NAMALWA (cell line): ENCODE measurements at regions not wholly inside any gene's neighbourhood (a gene's known extent, or its start where the extent isn't known, plus 50 kb on each side); places are given as distances from the start of the nearest gene placed in this dataset.
"Not testable (repeated sequence)": the region's sequence is repeated elsewhere in the genome, so short reads cannot be mapped to it uniquely, and the experiment has no call there.

ENCODE experiments used
- DNase-seq: peaks from one replicate; pipeline ENCODE4 v3.0.0-alpha.2; 2015; ENCODE audit warnings: low spot score

- DNase-seq = no peak
Observed at GRCh38 chr4:28822163-28822562, 1898.0 kb upstream of the PCDH7 start.

DNA sequence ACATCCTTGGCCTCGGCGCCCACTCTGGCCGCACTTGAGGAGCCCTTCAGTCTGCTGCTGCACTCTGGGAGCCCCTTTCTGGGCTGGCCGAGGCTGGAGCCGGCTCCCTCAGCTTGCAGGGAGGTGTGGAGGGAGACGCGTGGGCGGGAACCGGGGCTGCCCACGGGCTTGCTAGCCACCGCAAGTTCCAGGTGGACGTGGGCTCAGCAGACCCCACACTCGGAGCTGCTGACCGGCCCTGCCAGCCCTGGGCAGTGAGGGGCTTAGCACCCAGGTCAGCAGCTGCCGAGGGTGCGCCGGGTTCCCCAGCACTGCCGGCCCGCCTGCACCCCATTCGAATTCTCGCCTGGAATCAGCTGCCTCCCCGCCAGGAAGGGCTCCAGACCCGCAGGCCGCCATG lies 1892.3 kb upstream of the PCDH7 start:
- DNase-seq = no peak

- DNase-seq = no peak
Observed at GRCh38 chr4:28831867-28832266, 1888.3 kb upstream of the PCDH7 start.

GRCh38 chr4:28832444-28832843 lies 1887.7 kb upstream of the PCDH7 start:
- DNase-seq = no peak

DNA sequence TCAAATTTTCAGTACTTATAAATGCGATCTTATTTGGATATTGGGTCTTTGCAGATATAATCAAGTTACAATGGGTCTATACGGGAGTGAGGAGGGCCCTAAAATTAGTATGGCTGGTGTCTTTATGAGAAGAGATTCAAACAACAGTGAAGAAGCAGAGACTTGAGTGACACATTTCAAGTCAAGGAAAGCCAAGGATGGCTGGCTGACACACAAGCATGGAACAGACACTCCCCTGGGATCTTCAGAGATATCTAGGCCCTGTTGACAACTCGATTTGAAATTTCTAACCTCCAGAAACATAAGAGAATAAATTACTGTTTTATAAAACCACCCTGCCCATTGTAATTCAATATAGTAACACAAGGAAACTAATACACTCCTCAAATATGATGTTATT lies 1886.0 kb upstream of the PCDH7 start:
- DNase-seq = no peak

GRCh38 chr4:28835501-28835900 lies 1884.7 kb upstream of the PCDH7 start:
- DNase-seq = no peak

- no peak for DNase-seq
Observed at GRCh38 chr4:28842271-28842670, 1877.9 kb upstream of the PCDH7 start.

GRCh38 chr4:28845158-28845557 lies 1875.0 kb upstream of the PCDH7 start:
- DNase-seq = no peak

- DNase-seq = not testable (repeated sequence)
Observed at GRCh38 chr4:28857028-28857427, 1863.1 kb upstream of the PCDH7 start.

GRCh38 chr4:28868841-28869240 lies 1851.3 kb upstream of the PCDH7 start:
- no peak for DNase-seq

DNA sequence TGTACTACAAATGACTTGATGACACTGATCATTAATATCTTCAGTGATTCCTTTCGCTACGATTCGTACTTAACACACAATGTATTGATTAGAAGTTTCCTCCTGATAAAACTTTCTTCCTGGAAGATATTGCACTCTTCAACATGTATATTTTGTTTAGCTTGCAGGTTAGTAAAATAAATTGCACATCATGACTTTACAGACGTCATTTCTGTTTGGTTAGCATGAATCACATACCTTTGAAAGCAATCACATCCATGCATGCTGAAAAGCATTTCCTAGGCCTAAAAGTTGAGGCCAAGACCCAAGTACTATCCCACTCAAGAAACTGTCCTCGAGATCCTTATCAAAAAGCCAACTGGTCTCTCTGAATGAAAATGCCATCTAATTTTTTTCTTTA lies 1841.0 kb upstream of the PCDH7 start:
- DNase-seq = no peak

- no peak for DNase-seq
Observed at GRCh38 chr4:28879900-28880299, 1840.3 kb upstream of the PCDH7 start.

DNA sequence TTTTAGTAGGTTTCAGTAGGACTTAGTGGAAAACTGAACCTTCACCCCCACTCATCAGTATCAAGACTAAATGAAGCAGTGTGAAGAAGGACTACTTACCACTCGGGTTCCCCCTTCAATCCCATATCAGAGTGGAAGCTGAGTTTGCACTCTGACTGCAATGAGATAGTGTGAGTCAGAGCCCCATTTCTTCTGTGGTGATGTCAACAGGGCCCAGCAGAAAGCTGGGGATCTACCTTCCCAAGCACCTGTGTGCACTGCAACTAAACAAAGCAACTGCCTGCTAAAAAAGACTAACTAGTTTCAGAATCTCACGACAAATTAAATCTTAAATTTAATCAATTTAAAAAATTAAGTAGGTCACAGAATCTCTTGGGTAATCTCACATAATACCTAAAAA lies 1837.0 kb upstream of the PCDH7 start:
- no peak for DNase-seq

- no peak for DNase-seq
Observed at GRCh38 chr4:28886934-28887333, 1833.2 kb upstream of the PCDH7 start.

DNA sequence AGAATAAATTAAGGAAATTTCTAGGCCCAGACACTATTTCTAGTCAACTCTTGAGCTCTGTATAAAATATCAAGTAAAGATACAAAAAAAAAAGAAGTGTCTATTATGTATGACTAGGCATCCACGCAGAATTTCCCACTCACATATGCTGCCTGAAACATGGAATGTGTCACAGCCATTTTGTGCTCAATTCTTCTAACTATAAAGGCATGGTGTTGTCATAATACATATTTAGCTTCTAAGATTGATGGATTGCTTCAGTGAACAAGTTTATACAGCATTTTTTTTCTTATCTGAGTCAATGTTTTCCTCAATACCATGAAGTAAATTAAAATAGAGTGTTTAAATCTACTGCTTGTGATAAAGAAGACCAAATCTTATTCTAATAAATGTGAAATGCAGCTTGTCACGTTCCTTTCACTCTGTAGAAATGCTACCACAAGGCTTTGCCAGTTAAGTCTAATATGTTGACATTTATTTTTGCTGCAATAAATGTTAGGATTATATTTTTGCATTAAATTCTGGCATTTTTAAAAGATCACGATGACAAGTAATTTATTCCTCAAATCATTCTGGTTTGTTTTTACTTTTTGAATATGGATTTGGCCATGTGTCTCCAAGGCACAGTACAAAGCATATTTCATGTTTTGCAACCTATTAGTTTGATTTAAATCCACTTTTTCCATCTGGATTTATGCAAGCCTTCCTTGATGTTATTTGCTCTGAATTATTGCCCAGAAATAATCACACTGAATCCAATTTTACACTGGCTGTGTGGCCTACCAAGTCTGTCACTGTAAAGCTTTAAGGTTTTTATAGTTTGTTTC lies 1829.0 kb upstream of the PCDH7 start:
- DNase-seq = no peak

DNA sequence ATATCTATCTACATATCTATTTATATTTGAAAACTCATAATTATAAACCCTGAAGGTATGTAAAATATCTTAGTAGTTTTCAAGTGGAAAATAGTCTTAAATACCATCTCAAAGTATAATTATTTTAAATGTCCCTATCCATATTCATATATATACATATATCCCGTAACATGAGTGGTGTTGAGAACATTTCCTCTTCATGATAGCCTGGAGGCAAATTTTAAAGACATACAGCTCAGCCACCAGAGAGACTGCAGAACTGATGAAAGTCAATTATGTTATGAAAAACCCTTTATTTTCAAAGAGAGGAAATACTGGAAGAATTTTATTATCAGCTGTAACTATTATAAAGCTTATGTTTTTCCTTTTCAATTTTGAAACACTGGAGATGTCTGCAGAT lies 1806.7 kb upstream of the PCDH7 start:
- DNase-seq = no peak

GRCh38 chr4:28916585-28916984 lies 1803.6 kb upstream of the PCDH7 start:
- DNase-seq = no peak

DNA sequence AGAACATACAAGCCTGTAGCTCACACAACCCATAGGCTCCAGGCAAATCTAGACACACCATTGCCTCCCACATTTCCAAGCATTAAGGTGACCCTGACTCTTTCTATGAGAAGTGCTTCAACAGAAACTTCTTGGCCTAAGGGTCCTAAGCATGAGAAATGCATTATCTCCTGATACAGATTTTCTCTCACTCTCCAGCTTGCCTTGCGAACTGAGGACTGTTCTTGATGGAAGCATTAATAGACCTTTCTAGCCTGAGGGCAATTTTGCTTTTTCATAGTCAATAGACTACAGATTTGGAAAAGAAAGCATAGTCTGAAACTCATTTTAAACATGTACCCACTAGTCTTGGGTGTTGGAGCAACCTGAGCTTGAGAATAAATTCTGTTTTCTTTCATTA lies 1801.3 kb upstream of the PCDH7 start:
- DNase-seq = no peak

GRCh38 chr4:28921886-28922285 lies 1798.3 kb upstream of the PCDH7 start:
- DNase-seq = no peak

- no peak for DNase-seq
Observed at GRCh38 chr4:28926156-28926555, 1794.0 kb upstream of the PCDH7 start.

GRCh38 chr4:28942631-28943030 lies 1777.5 kb upstream of the PCDH7 start:
- no peak for DNase-seq

GRCh38 chr4:28947374-28947773 lies 1772.8 kb upstream of the PCDH7 start:
- no peak for DNase-seq

DNA sequence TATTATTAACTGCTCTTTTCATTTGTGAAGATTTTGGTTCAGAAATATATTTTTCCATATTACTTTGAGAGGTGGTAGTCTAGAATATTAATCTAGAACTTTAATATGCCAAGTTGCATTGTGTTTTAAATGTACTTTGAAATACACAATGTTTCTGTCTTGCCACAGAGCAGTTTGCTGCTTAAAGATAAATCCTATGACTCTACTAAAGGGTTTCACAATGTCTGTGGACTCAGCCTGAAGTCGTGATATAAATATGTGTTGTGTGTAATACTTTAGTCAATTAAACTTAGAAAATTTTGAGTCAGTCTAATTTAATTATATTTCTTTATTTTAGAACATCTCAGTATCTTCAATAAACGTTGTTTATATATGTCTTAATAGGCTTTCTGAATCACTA lies 1771.7 kb upstream of the PCDH7 start:
- no peak for DNase-seq

DNA sequence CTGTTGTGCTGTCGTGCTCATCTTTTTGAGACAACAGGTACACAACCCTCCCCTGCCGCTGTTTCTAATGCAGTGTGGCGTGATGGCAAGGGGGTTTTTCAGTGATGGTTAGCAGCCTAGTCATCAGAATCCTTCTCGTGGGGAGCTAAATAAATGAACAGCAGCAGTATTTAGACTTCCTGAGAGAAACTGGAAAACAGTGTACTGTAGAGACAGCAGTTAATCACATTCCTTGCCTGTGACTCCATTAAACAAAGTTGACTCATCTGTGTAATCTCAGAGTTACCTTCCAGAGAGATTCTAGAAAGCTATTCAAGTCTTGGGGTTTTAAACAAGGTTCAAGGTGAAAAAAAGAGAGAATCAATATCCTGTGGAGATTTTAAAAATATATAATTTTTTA lies 1753.2 kb upstream of the PCDH7 start:
- DNase-seq = no peak
